ENCODE measurements at regions not wholly inside any gene's neighbourhood (a gene's known extent, or its start where the extent isn't known, plus 50 kb on each side); places are given as distances from the start of the nearest gene placed in this dataset.
A peak's percentile ranks its signal among the peaks of the same experiment; 100 is the strongest.

- Histone ChIP-seq H3K9me3 (ENCODE audit: control insufficient read depth in 2 of 3, low read length in 3 of 3) (no peaks in the 10 kb centered on the region), H3K27ac (ENCODE audit: low read depth, low read length) (no peak overlapping the region), H3K4me3 (ENCODE audit: low read length) (no peak overlapping the region), H3K27me3 (ENCODE audit: control insufficient read depth in 2 of 2, insufficient read depth in 2 of 2, low read length in 2 of 2) (no peaks in the 10 kb centered on the region), H3K36me3 (ENCODE audit: control insufficient read depth in 2 of 3, insufficient read depth in 3 of 3, low read length in 3 of 3) (no peaks in the 10 kb centered on the region), H3K4me1 (ENCODE audit: control insufficient read depth in 2 of 2, insufficient read depth in 2 of 2, low read length in 2 of 2) (no peaks in the 10 kb centered on the region)
- DNase-seq, result no peak
- no peak for ATAC-seq
- H3K4me3 Mint-ChIP-seq, result peak overlapping the region in 5 of 10 donors; percentile 44 to 68 (median 56)
- peaks cover 0 to 12% (median 9%) of the 10 kb centered on the region in 7 donors for H3K4me1 Mint-ChIP-seq
- no peak overlapping the region for H3K27ac Mint-ChIP-seq
- ChIA-PET CTCF (no interaction called here), POLR2A (no interaction called here)
- peaks cover 0 to 5% (median under 1%) of the 10 kb centered on the region in 5 donors for H3K36me3 Mint-ChIP-seq
- intact Hi-C loops (cut with micrococcal nuclease), result no loop called here
- H3K9me3 Mint-ChIP-seq, result peaks cover 0 to 18% (median 5%) of the 10 kb centered on the region in 11 donors
- H3K27me3 Mint-ChIP-seq, result peaks cover 10 to 44% (median 35%) of the 10 kb centered on the region in 5 donors
Observed at GRCh38 chr1:14321422-14321821, 277.1 kb upstream of the KAZN start.

GRCh38 chr1:14323568-14324247, 274.8 kb upstream of the KAZN start:
- intact Hi-C loops (cut with micrococcal nuclease), result no loop called here
- CTCF ChIA-PET, result no interaction called here
- POLR2A ChIA-PET, result no interaction called here

GRCh38 chr1:14324248-14324630, 274.2 kb upstream of the KAZN start:
- Mint-ChIP-seq H3K4me3 (no peak overlapping the region), H3K9me3 (peaks cover 0 to 23% (median 9%) of the 10 kb centered on the region in 11 donors), H3K4me1 (peaks cover 0 to 12% (median 9%) of the 10 kb centered on the region in 7 donors), H3K27me3 (peaks cover 2 to 51% (median 40%) of the 10 kb centered on the region in 5 donors), H3K36me3 (peaks cover 0 to 5% (median 3%) of the 10 kb centered on the region in 5 donors), H3K27ac (no peak overlapping the region)
- ChIA-PET POLR2A (no interaction called here), CTCF (no interaction called here)
- Histone ChIP-seq H3K27ac (ENCODE audit: low read depth, low read length) (no peak overlapping the region), H3K9me3 (ENCODE audit: control insufficient read depth in 2 of 3, low read length in 3 of 3) (no peaks in the 10 kb centered on the region), H3K36me3 (ENCODE audit: control insufficient read depth in 2 of 3, insufficient read depth in 3 of 3, low read length in 3 of 3) (no peaks in the 10 kb centered on the region), H3K4me1 (ENCODE audit: control insufficient read depth in 2 of 2, insufficient read depth in 2 of 2, low read length in 2 of 2) (no peaks in the 10 kb centered on the region), H3K27me3 (ENCODE audit: control insufficient read depth in 2 of 2, insufficient read depth in 2 of 2, low read length in 2 of 2) (no peaks in the 10 kb centered on the region), H3K4me3 (ENCODE audit: low read length) (no peak overlapping the region)
- DNase-seq (no peak), ATAC-seq (no peak)
- intact Hi-C loops (cut with micrococcal nuclease), result no loop called here

More at GRCh38 chr1:14323568-14324247, 274.8 kb upstream of the KAZN start:
- peaks cover 0 to 5% (median 3%) of the 10 kb centered on the region in 5 donors for H3K36me3 Mint-ChIP-seq
- H3K9me3 Mint-ChIP-seq, result peaks cover 0 to 21% (median 9%) of the 10 kb centered on the region in 11 donors
- H3K27ac Mint-ChIP-seq, result no peak overlapping the region
- peaks cover 2 to 52% (median 40%) of the 10 kb centered on the region in 5 donors for H3K27me3 Mint-ChIP-seq
- Histone ChIP-seq H3K4me1 (ENCODE audit: control insufficient read depth in 2 of 2, insufficient read depth in 2 of 2, low read length in 2 of 2) (no peaks in the 10 kb centered on the region), H3K9me3 (ENCODE audit: control insufficient read depth in 2 of 3, low read length in 3 of 3) (no peaks in the 10 kb centered on the region), H3K27ac (ENCODE audit: low read depth, low read length) (no peak overlapping the region), H3K36me3 (ENCODE audit: control insufficient read depth in 2 of 3, insufficient read depth in 3 of 3, low read length in 3 of 3) (no peaks in the 10 kb centered on the region), H3K27me3 (ENCODE audit: control insufficient read depth in 2 of 2, insufficient read depth in 2 of 2, low read length in 2 of 2) (no peaks in the 10 kb centered on the region), H3K4me3 (ENCODE audit: low read length) (no peak overlapping the region)
- no peak for ATAC-seq
- no peak overlapping the region for H3K4me3 Mint-ChIP-seq
- peaks cover 0 to 12% (median 9%) of the 10 kb centered on the region in 7 donors for H3K4me1 Mint-ChIP-seq
- DNase-seq, result no peak

GRCh38 chr1:14326857-14327256, 271.6 kb upstream of the KAZN start:
- H3K4me1 ChIP-seq (ENCODE audit: control insufficient read depth in 2 of 2, insufficient read depth in 2 of 2, low read length in 2 of 2), result no peaks in the 10 kb centered on the region
- H3K27ac ChIP-seq (ENCODE audit: low read depth, low read length), result no peak overlapping the region
- H3K27me3 ChIP-seq (ENCODE audit: control insufficient read depth in 2 of 2, insufficient read depth in 2 of 2, low read length in 2 of 2), result no peaks in the 10 kb centered on the region
- no peak overlapping the region for H3K4me3 ChIP-seq (ENCODE audit: low read length)
- POLR2A ChIA-PET, result no interaction called here
- no peaks in the 10 kb centered on the region for H3K9me3 ChIP-seq (ENCODE audit: control insufficient read depth in 2 of 3, low read length in 3 of 3)
- CTCF ChIA-PET, result no interaction called here
- Mint-ChIP-seq H3K9me3 (peaks cover 0 to 41% (median 9%) of the 10 kb centered on the region in 11 donors), H3K27me3 (peaks cover 0 to 45% (median 26%) of the 10 kb centered on the region in 5 donors), H3K4me1 (peaks cover 0 to 4% (median 0%) of the 10 kb centered on the region in 7 donors), H3K27ac (no peak overlapping the region), H3K4me3 (no peak overlapping the region), H3K36me3 (peaks cover 0 to 9% (median 5%) of the 10 kb centered on the region in 5 donors)
- ATAC-seq (no peak), DNase-seq (no peak)
- intact Hi-C loops (cut with micrococcal nuclease), result no loop called here
- H3K36me3 ChIP-seq (ENCODE audit: control insufficient read depth in 2 of 3, insufficient read depth in 3 of 3, low read length in 3 of 3), result no peaks in the 10 kb centered on the region

GRCh38 chr1:14328685-14329084, 269.8 kb upstream of the KAZN start:
- intact Hi-C loops (cut with micrococcal nuclease), result no loop called here
- ATAC-seq (no peak), DNase-seq (no peak)
- POLR2A ChIA-PET, result no interaction called here
- H3K9me3 ChIP-seq (ENCODE audit: control insufficient read depth in 2 of 3, low read length in 3 of 3), result no peaks in the 10 kb centered on the region
- no peak overlapping the region for H3K4me3 ChIP-seq (ENCODE audit: low read length)
- no peak overlapping the region for H3K27ac ChIP-seq (ENCODE audit: low read depth, low read length)
- H3K36me3 ChIP-seq (ENCODE audit: control insufficient read depth in 2 of 3, insufficient read depth in 3 of 3, low read length in 3 of 3), result no peaks in the 10 kb centered on the region
- Mint-ChIP-seq H3K27me3 (peaks cover 0 to 38% (median 16%) of the 10 kb centered on the region in 5 donors), H3K4me1 (peaks cover 7 to 22% (median 17%) of the 10 kb centered on the region in 7 donors), H3K36me3 (peaks cover 0 to 6% (median 0%) of the 10 kb centered on the region in 5 donors), H3K9me3 (peaks cover 0 to 34% (median 7%) of the 10 kb centered on the region in 11 donors), H3K27ac (no peak overlapping the region), H3K4me3 (no peak overlapping the region)
- no peaks in the 10 kb centered on the region for H3K27me3 ChIP-seq (ENCODE audit: control insufficient read depth in 2 of 2, insufficient read depth in 2 of 2, low read length in 2 of 2)
- CTCF ChIA-PET, result no interaction called here
- H3K4me1 ChIP-seq (ENCODE audit: control insufficient read depth in 2 of 2, insufficient read depth in 2 of 2, low read length in 2 of 2), result peaks cover 0 to 7% of the 10 kb centered on the region in 2 donors

- no peaks in the 10 kb centered on the region for H3K36me3 ChIP-seq (ENCODE audit: control insufficient read depth in 2 of 3, insufficient read depth in 3 of 3, low read length in 3 of 3)
- H3K9me3 ChIP-seq (ENCODE audit: control insufficient read depth in 2 of 3, low read length in 3 of 3), result no peaks in the 10 kb centered on the region
- Mint-ChIP-seq H3K9me3 (peaks cover 0 to 25% (median 3%) of the 10 kb centered on the region in 11 donors), H3K27ac (peak overlapping the region in 8 of 9 donors; percentile 32 to 87 (median 71)), H3K4me3 (peak overlapping the region in 4 of 10 donors; percentile 16 to 74 (median 57)), H3K27me3 (peaks cover 0 to 12% (median 0%) of the 10 kb centered on the region in 5 donors), H3K4me1 (peaks cover 15 to 45% (median 35%) of the 10 kb centered on the region in 7 donors), H3K36me3 (peaks cover 0 to 10% (median 0%) of the 10 kb centered on the region in 5 donors)
- DNase-seq (no peak), ATAC-seq (no peak)
- no peak overlapping the region for H3K4me3 ChIP-seq (ENCODE audit: low read length)
- POLR2A ChIA-PET, result no interaction called here
- H3K27ac ChIP-seq (ENCODE audit: low read depth, low read length), result no peak overlapping the region
- CTCF ChIA-PET, result no interaction called here
- no peaks in the 10 kb centered on the region for H3K27me3 ChIP-seq (ENCODE audit: control insufficient read depth in 2 of 2, insufficient read depth in 2 of 2, low read length in 2 of 2)
- intact Hi-C loops (cut with micrococcal nuclease), result no loop called here
- H3K4me1 ChIP-seq (ENCODE audit: control insufficient read depth in 2 of 2, insufficient read depth in 2 of 2, low read length in 2 of 2), result peaks cover 0 to 12% of the 10 kb centered on the region in 2 donors
Observed at GRCh38 chr1:14332158-14332557, 266.3 kb upstream of the KAZN start.

All from naive thymus-derived CD4-positive, alpha-beta T cell (primary cell).